ENCODE measurements at regions not wholly inside any gene's neighbourhood (a gene's known extent, or its start where the extent isn't known, plus 50 kb on each side); places are given as distances from the start of the nearest gene placed in this dataset.
"Not testable (repeated sequence)": the region's sequence is repeated elsewhere in the genome, so short reads cannot be mapped to it uniquely, and the experiment has no call there.

DNA sequence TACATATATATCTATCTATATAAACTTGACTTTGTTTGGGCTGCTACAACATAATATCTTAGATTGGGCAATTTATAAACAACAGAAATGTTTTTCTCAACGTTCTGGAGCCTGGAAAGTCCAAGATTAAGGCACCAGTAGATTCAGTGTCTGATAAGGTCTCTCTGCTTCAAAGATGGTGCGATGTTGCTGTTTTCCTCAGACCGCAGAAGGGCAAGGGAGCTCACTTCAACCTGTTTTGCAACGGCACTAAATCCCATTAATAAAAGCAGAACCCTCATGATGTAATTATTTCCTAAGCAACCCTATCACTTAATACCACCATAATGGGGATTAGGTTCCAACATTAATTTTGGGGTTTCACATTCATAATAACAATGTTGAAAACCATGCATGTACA lies 1134.8 kb downstream of the NSUN3 start:
- DNase-seq, result no peak

GRCh38 chr3:95200384-95200783 lies 1137.5 kb downstream of the NSUN3 start:
- DNase-seq, result no peak

DNA sequence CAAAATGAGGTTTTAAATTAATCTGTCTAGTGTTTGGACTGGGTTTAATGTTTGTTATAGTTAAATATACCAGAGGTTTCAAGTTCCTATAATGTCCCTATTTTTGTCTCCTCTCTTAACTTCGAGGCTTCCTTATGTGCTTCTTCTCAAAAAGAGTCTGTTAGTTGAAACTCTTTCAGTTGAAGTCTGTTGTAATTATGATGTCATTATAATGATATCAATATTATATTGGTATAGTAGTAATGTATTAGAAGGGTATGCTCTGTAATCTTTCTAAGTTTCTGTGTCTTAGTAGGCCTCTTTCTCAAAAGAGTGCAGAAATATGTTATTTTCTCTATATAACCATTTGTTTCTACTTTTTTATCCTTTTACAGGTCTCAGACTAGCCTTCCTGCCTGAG lies 1148.0 kb downstream of the NSUN3 start:
- no peak for DNase-seq

GRCh38 chr3:95212117-95212516 lies 1149.3 kb downstream of the NSUN3 start:
- DNase-seq, result no peak

DNA sequence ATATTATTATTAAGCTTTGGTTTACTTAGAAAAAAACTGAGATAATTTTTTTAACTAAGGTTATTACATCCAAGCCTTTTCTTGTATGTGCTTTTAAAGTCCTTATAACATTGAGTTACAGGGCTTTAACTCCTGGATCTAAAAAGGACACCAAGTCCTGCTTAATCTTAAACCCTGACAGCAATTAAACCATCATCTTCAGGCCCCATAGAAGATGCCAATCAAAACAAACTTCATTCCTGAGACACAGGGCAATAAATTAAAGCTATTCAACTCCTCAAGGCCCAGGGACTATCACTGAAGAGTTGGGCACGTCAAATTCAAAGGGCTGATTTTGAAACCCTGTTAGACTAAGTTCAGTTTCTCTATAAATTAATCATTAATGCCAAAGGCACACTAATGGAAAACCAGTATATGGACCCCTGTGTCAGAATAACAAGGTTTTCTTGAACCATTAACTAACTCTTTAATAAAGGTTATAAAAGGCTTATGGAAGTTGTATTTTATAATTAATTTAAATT lies 1152.6 kb downstream of the NSUN3 start:
- DNase-seq, result no peak

DNA sequence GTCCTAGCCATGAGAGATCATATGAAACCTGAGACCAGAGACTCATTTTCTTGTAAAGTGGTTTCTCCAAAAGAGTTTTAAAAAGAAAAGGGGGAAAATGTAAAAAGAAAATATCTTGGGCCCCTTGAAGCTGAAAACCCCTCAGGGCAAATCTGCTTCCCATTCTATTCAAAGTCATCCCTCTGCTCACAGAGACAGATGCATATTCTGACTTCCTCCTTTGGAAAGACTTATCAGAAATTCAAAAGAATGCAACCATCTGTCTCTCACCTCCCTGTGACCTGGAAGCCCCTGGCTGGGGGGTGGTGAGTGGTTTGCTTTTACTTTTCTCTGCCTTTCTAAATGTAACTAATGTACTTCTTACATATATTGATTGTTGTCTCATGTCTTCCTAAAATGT lies 1154.8 kb downstream of the NSUN3 start:
- DNase-seq, result no peak

- no peak for DNase-seq
These were observed 1155.6 kb downstream of the NSUN3 start for GRCh38 chr3:95218484-95218883.

DNA sequence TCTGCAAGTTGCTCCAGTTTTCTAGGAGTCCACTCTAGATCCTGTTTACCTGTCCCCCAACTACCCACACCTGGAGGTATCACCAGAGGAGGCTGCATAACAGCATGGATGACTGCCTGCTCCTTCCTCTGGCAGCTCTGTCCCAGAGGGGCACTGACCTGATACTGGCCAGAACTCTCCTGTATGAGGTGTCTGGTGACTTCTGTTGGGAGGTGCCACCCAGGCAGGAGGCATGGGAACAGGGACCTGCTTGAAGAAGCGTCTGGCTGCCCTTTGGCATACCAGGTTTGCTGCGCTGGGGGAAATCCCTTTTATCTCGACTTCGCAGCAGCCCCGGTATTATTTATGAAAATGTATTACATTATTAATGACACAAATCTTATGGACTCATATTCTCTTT lies 1163.6 kb downstream of the NSUN3 start:
- DNase-seq, result no peak

GRCh38 chr3:95227092-95227491 lies 1164.2 kb downstream of the NSUN3 start:
- no peak for DNase-seq

- no peak for DNase-seq
These were observed 1165.6 kb downstream of the NSUN3 start for GRCh38 chr3:95228416-95228815.

- DNase-seq, result no peak
These were observed 1173.1 kb downstream of the NSUN3 start for GRCh38 chr3:95235916-95236315.

- DNase-seq, result no peak
These were observed 1174.9 kb downstream of the NSUN3 start for GRCh38 chr3:95237783-95238182.

DNA sequence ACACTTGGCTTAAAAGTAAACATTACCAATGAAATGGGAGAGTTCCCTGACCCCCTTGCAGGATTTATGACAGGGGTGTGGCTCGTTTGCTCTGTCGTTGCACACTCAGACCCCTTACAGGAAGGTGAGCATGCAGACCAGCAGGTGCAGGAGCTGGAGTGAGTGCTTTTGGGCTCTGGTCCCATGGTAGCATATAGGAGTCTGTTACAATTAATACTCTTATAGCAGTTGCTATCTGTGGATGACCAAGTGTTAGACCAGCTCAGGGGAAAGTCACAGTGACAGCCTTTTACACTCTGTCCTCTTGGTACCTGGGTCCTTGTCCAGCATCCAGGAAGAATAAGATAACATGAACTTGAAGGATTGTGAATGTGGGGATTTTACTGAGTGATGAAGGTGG lies 1177.5 kb downstream of the NSUN3 start:
- DNase-seq, result no peak

DNA sequence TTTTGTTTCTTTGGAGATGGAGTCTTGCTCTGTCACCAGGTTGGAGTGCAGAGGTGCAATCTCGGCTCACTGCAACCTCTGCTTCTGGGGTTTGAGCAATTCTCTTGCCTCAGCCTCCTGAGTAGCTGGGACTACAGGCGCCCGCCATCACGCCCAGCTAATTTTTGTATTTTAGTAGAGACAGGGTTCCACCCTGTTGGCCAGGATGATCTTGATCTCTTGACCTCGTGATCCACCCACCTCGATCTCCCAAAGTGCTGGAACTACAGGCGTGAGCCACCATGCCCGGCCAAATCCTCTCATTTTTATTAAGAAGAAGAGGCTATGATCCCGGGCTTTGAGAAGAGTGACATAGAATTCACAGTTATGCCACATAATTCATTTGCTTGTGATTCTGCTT lies 1178.4 kb downstream of the NSUN3 start:
- not testable (repeated sequence) for DNase-seq

DNA sequence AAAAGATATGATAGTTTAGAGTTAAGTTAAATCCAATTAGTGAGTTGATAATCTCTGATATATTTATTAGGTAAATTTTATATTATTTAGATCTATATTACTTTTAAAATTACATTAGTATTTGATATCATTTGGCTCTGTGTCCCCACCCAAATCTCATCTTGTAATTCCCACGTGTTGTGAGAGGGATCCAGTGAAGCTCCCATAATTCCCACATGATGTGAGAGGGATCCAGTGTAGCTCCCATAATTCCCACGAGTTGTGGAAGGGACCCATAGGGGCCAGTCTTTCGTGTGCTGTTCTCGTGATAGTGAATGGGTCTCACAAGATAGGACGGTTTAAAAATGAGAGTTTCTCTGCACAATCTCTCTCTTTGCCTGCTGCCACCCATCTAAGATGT lies 1183.6 kb downstream of the NSUN3 start:
- no peak for DNase-seq

GRCh38 chr3:95254061-95254460 lies 1191.2 kb downstream of the NSUN3 start:
- DNase-seq, result no peak

GRCh38 chr3:95254758-95255157 lies 1191.9 kb downstream of the NSUN3 start:
- no peak for DNase-seq

DNA sequence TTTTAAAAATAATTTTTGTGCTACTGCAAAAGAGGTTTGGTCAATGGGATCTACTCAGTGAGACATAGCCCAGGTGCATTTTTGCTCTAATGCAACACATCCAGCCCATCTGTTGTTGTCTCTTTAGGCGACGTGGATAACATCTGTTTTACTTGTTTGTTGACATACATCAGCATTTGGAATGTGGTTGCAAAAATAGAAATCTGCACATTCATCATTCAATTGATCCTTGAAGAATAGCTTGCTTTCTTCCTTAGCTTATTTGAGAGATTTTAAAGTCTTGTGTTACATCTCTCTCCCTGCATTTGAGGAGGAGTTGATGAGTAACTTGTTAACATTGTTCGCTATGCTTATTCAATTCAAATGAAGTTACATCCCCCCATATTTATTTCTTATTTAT lies 1202.3 kb downstream of the NSUN3 start:
- no peak for DNase-seq

DNA sequence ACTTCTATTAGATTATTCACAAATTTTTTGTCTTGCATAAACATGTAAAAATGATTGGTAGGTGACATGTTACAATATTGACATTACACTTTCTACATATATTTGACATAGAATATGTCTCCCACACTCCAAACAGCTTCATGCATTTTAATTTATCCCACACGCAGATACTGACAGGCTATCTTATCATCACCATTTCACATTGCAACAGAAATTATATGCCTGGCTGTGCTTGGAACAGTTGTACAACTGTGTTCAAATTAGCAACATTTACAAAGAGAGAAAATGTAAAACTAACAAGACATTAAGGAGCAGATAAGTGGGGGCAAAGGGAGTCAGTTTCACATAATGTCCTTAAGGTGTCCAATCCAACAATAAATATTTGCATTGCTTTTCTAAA lies 1208.5 kb downstream of the NSUN3 start:
- DNase-seq, result no peak

DNA sequence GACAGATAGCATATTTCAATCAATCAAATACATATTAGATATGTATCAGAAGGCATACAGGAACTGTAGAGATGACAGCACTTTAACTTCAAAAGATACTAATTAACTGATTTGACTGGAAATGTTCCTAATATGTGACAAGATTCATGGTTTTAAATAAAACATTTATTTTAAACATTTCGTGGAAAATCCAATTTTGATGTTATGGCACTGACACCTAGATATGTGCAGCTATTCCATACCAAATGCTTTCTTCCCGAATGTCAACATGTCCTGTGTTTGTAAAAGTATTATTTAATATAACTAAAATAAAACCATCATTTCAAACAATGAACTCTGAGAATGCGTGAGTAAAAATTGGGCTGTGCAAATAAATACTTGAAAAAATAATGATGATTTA lies 1209.3 kb downstream of the NSUN3 start:
- no peak for DNase-seq

- no peak for DNase-seq
These were observed 1209.9 kb downstream of the NSUN3 start for GRCh38 chr3:95272781-95273180.

DNA sequence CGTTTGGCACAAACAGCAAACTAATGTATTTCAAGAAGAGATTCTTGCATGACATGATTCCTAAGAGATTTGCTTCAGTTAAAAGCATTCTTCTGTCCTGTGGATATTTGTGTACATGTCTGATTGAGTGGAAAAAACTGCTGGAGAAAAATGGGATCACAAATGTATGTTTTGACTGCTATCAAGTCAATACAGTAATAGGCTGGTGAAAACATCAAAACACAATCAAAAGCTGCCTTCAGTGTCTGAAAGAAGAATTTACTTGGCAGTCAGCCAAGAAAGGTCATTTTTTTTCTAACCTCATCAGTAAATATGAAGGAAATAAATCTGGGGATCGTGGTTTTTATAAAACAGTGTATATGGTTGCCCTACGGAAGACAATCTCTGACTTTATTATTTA lies 1214.8 kb downstream of the NSUN3 start:
- DNase-seq, result no peak

- DNase-seq, result no peak
These were observed 1218.0 kb downstream of the NSUN3 start for GRCh38 chr3:95280711-95281352.

GRCh38 chr3:95289295-95289694 lies 1226.4 kb downstream of the NSUN3 start:
- DNase-seq, result no peak

DNA sequence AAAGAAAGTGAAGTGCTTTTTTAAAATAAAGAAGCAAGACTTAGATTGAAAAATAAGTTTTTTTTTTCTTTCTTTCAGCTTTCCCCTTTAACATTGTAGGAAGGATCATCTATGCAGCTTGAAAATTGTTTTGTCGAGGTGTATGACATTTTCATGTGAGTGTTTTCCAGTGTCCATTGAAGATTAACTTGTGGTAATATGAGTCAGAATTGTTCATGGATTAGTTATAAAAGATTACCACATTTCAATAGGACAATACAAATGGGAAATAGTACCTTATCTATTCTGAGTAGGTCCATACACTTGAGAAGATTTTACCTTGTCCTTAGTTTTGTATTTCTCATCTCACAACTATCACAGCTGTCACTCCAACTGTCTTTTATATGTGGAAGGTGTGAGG lies 1234.7 kb downstream of the NSUN3 start:
- DNase-seq, result no peak
